ENCODE measurements at regions not wholly inside any gene's neighbourhood (a gene's known extent, or its start where the extent isn't known, plus 50 kb on each side); places are given as distances from the start of the nearest gene placed in this dataset.

- FAIRE-seq: no peak
- DNase-seq (ENCODE audit: low spot score): no peak
- no peaks in the 10 kb centered on the region; a peak in 2 of 5 replicates for H3K27me3 ChIP-seq (ENCODE audit: control insufficient read depth in 1 of 2, insufficient read depth in 2 of 2, low read length in 2 of 2)
- no peak overlapping the region for H3K9ac ChIP-seq (ENCODE audit: insufficient read depth, low read depth, low read length)
- peaks cover 9% of the 10 kb centered on the region; the same call in 1 of the 2 replicates for H3K9me3 ChIP-seq (ENCODE audit: low read length)
- H3K4me2 ChIP-seq (ENCODE audit: low read depth, low read length): no peak overlapping the region
- no peaks in the 10 kb centered on the region for H4K20me1 ChIP-seq (ENCODE audit: insufficient read depth, low read length)
- ChIA-PET CTCF (ENCODE audit: low intra/inter-chr PET ratio, low total read pairs) (no interaction called here), POLR2A (no interaction called here)
- no peaks in the 10 kb centered on the region for H3K36me3 ChIP-seq (replicated peaks in 1 of 2; ENCODE audit: control insufficient read depth in 1 of 2, insufficient read depth in 2 of 2, low read length in 2 of 2)
- BruUV-seq (replicated peaks): no TSS peak
- H3K4me1 ChIP-seq (ENCODE audit: insufficient read depth, low read length): no peaks in the 10 kb centered on the region
- H2AFZ ChIP-seq (ENCODE audit: low read length): no peak overlapping the region
- no peak overlapping the region for H3K4me3 ChIP-seq (replicated peaks in 1 of 3; ENCODE audit: insufficient read depth in 1 of 3, low read depth in 2 of 3, low read length in 3 of 3)
- H3K79me2 ChIP-seq (ENCODE audit: insufficient read depth, low read length): no peaks in the 10 kb centered on the region
- TF ChIP-seq U2AF2 (IDR thresholded peaks at IDR 0.05; ENCODE audit: low read depth, low read length) (no peak), TP53 (CRISPR knock-in tag; conservative IDR thresholded peaks at IDR 0.05) (no peak), DRAP1 (CRISPR knock-in tag; IDR thresholded peaks at IDR 0.05) (no peak), MAFF (IDR thresholded peaks at IDR 0.05; ENCODE audit: low read depth, low read length) (no peak), RFXAP (CRISPR knock-in tag; IDR thresholded peaks at IDR 0.05; ENCODE audit: borderline replicate concordance) (no peak), FOXO4 (CRISPR knock-in tag; conservative IDR thresholded peaks at IDR 0.05) (no peak), FOXP4 (CRISPR knock-in tag; IDR thresholded peaks at IDR 0.05) (no peak), THAP8 (CRISPR knock-in tag; IDR thresholded peaks at IDR 0.05; ENCODE audit: borderline replicate concordance) (no peak), TRIM22 (IDR thresholded peaks at IDR 0.05) (no peak), HDAC1 (CRISPR knock-in tag; IDR thresholded peaks at IDR 0.05) (no peak), ZNF275 (CRISPR knock-in tag; IDR thresholded peaks at IDR 0.05; ENCODE audit: borderline replicate concordance) (no peak), PRDM4 (CRISPR knock-in tag; IDR thresholded peaks at IDR 0.05; ENCODE audit: borderline replicate concordance) (no peak), RBFOX2 (IDR thresholded peaks at IDR 0.05; ENCODE audit: low read depth, low read length) (no peak), MED1 (CRISPR knock-in tag; IDR thresholded peaks at IDR 0.05) (no peak)
- no peak for ATAC-seq
- no peak overlapping the region for H3K27ac ChIP-seq (ENCODE audit: extremely low read length, insufficient read depth, low read length)
- WGBS (ENCODE audit: low lambda C conversion rate): 70% methylated on average over 3 of the region's 10 CpGs
- intact Hi-C loops (cut with micrococcal nuclease; ENCODE audit: unreplicated experiment): no loop called here
- in situ Hi-C loops (cut with HindIII; ENCODE audit: extremely low pct_ligation_motif_present, low pct_unique_long_range_greater_than_20kb): no loop called here
Measured at GRCh38 chr22:48599346-48599745, 1228.3 kb downstream of the BRD1 start.

All from HepG2 (cell line).